ENCODE measurements at regions not wholly inside any gene's neighbourhood (a gene's known extent, or its start where the extent isn't known, plus 50 kb on each side); places are given as distances from the start of the nearest gene placed in this dataset.

- DNase-seq, result no peak
These were observed 160.6 kb upstream of the COL21A1 start for GRCh38 chr6:56407883-56408410.

- no peak for DNase-seq
These were observed 159.2 kb upstream of the COL21A1 start for GRCh38 chr6:56406276-56407269.

- DNase-seq, result no peak
These were observed 157.2 kb upstream of the COL21A1 start for GRCh38 chr6:56404599-56404998.

- no peak for DNase-seq
These were observed 156.4 kb upstream of the COL21A1 start for GRCh38 chr6:56403745-56404144.

- no peak for DNase-seq
These were observed 154.2 kb upstream of the COL21A1 start for GRCh38 chr6:56401477-56402070.

- DNase-seq, result no peak
These were observed 152.9 kb upstream of the COL21A1 start for GRCh38 chr6:56400273-56400672.

DNA sequence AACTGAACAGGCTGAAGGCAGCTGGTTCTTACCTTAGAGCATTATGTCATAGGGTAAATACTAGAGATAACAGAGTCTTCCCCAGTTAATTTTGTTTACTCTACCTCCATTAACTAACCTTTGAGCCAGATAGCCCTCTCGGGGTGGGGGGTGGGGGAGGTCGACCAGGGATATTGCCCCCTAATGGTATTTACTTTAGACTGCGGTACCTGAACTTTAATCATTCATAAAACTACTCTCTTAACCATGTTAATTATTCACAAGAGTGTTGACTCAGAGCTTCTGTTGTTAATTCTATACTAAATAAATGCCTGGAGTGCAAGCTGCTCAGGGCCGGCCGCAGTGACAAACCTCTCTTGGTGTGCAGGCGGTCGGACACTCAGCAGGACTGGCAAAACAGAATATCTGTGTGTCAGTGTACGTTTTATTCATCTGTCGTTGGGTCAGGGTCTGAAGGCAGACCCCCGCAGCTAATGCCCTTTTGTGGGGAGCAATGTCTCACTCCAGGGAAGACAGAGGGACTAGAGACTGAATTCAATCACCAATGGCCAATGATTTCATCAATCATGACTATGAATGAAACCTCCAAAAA lies 152.4 kb upstream of the COL21A1 start:
- no peak for DNase-seq

GRCh38 chr6:56399250-56399671 lies 151.9 kb upstream of the COL21A1 start:
- no peak for DNase-seq

- DNase-seq, result no peak
These were observed 149.1 kb upstream of the COL21A1 start for GRCh38 chr6:56396435-56396834.

- DNase-seq, result no peak
These were observed 146.5 kb upstream of the COL21A1 start for GRCh38 chr6:56393615-56394612.

DNA sequence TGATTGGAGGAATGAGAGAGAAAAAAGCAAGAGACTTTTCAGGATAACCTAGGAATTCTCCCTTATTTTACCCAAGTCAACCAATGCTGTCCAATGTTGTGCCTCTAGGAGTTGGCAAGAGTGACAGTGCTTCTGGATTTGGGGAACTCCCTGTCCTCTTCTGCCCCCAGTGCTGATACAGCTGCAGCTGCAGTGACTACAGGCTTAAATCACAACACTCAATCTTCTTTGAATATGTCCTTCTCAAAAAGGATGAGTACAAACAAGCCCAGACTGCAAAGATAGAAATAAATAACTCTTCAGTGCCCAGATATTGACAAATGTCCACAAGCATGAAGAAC lies 141.0 kb upstream of the COL21A1 start:
- no peak for DNase-seq

GRCh38 chr6:56387621-56388414 lies 140.4 kb upstream of the COL21A1 start:
- no peak for DNase-seq

DNA sequence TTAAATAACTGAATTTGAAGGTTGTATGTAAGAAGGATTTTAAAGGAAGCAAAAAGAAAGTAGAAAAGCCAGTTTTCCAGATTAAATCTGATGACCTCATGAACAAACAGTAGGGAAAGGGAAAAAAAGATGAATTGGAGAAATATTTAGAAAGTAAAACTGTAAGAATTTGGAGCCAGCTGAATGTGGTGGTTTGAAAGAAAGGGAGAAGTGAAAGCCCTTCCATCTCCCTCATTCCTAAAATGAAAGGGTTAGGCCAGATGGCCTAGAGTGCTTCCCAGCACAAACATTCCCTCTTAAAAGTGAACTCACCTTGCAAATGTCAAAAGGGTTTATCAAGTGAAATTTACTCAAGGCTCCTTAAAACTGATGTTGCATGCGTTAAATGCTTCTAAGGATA lies 139.3 kb upstream of the COL21A1 start:
- no peak for DNase-seq

GRCh38 chr6:56385981-56386593 lies 138.7 kb upstream of the COL21A1 start:
- DNase-seq, result no peak

- no peak for DNase-seq
These were observed 135.8 kb upstream of the COL21A1 start for GRCh38 chr6:56383160-56383559.

DNA sequence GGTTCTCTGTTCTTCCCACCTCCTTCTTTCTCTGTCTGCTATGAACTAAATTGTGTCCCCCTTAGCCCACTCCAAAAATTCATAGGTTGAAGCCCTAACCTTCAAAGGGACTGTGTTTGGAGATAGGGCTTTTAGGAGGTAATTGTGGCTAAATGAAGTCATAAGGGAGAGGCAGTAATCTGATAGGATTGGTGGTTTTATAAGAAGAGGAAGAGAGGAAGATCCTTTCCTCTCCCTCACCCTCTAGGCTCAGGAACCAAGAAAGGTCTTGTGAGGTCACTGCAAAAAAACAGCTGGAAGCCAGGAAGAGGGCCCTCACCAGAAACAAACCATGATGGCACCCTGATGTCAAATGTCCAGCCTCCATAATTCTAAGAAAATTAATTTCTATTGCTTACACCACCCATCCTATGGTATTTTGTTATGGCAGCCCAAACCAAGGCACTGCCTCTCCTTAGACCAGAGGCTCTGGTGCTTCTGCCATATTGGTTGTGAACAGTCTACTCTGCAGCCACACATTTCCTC lies 135.1 kb upstream of the COL21A1 start:
- no peak for DNase-seq

- no peak for DNase-seq
These were observed 134.4 kb upstream of the COL21A1 start for GRCh38 chr6:56381801-56382251.

GRCh38 chr6:56380476-56380875 lies 133.1 kb upstream of the COL21A1 start:
- no peak for DNase-seq

- DNase-seq, result no peak
These were observed 131.7 kb upstream of the COL21A1 start for GRCh38 chr6:56378966-56379585.

GRCh38 chr6:56378507-56378906 lies 131.1 kb upstream of the COL21A1 start:
- DNase-seq, result no peak
